ENCODE measurements at regions not wholly inside any gene's neighbourhood (a gene's known extent, or its start where the extent isn't known, plus 50 kb on each side); places are given as distances from the start of the nearest gene placed in this dataset.

- Mint-ChIP-seq H3K27me3 (ENCODE audit: insufficient read depth, unreplicated experiment) (peaks cover 4% of the 10 kb centered on the region), H3K27ac (ENCODE audit: unreplicated experiment) (no peak overlapping the region), H3K4me1 (ENCODE audit: low read depth, unreplicated experiment) (no peaks in the 10 kb centered on the region), H3K36me3 (ENCODE audit: insufficient read depth, unreplicated experiment) (no peaks in the 10 kb centered on the region), H3K9me3 (ENCODE audit: unreplicated experiment) (no peaks in the 10 kb centered on the region), H3K4me3 (ENCODE audit: unreplicated experiment) (no peak overlapping the region)
- no peak overlapping the region for H3K4me3 ChIP-seq (ENCODE audit: low read depth, low read length)
- DNase-seq, result no peak
- no peaks in the 10 kb centered on the region for H3K27me3 ChIP-seq (replicated peaks; ENCODE audit: control insufficient read depth, insufficient read depth, low read length)
- BruUV-seq (replicated peaks), result no TSS peak
- no peaks in the 10 kb centered on the region for H3K4me1 ChIP-seq
- ChIA-PET CTCF (no interaction called here), POLR2A (no interaction called here)
- no peaks in the 10 kb centered on the region for H3K9me3 ChIP-seq
- TF ChIP-seq CTCF (IDR thresholded peaks at IDR 0.05; ENCODE audit: insufficient read depth in 1 of 2, low read depth in 1 of 2, low read length in 1 of 2, severe bottlenecking in 1 of 2, unreplicated experiment in 1 of 2), result no peak
- no peaks in the 10 kb centered on the region for H3K36me3 ChIP-seq (ENCODE audit: control insufficient read depth, insufficient read depth, low read length)
- intact Hi-C loops (cut with micrococcal nuclease; ENCODE audit: unreplicated experiment), result no loop called here
These were observed 946.8 kb downstream of the OTOL1 start for GRCh38 chr3:162443376-162443775.

DNA sequence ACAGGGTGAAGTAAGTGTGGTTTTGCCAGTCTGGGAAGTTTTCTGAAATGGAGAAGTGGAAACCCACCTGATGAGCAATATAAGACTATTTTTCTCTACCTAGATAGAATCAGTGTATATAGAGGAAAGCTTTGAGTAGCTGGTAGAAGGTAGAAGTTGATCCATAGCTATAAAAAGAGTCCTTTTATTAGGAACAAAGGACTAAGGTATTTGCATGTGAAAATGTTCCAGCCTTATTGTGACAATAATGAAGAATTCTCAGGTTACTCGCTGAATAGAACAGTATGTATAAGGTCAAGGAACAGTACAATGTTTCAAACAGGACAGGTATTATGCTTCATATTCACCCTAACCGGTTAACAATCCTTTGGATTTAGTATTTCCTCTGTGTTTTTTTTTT lies 972.2 kb downstream of the OTOL1 start:
- no peaks in the 10 kb centered on the region for H3K4me1 Mint-ChIP-seq (ENCODE audit: low read depth, unreplicated experiment)
- no peaks in the 10 kb centered on the region for H3K9me3 ChIP-seq
- H3K36me3 ChIP-seq (ENCODE audit: control insufficient read depth, insufficient read depth, low read length), result no peaks in the 10 kb centered on the region
- H3K4me3 ChIP-seq (ENCODE audit: low read depth, low read length), result no peak overlapping the region
- H3K27me3 Mint-ChIP-seq (ENCODE audit: insufficient read depth, unreplicated experiment), result no peaks in the 10 kb centered on the region
- H3K27me3 ChIP-seq (replicated peaks; ENCODE audit: control insufficient read depth, insufficient read depth, low read length), result no peaks in the 10 kb centered on the region
- H3K36me3 Mint-ChIP-seq (ENCODE audit: insufficient read depth, unreplicated experiment), result no peaks in the 10 kb centered on the region
- no peak overlapping the region for H3K27ac Mint-ChIP-seq (ENCODE audit: unreplicated experiment)
- CTCF ChIA-PET, result no interaction called here
- TF ChIP-seq CTCF (IDR thresholded peaks at IDR 0.05; ENCODE audit: insufficient read depth in 1 of 2, low read depth in 1 of 2, low read length in 1 of 2, severe bottlenecking in 1 of 2, unreplicated experiment in 1 of 2), result no peak
- POLR2A ChIA-PET, result no interaction called here
- H3K4me1 ChIP-seq, result no peaks in the 10 kb centered on the region
- no TSS peak for BruUV-seq (replicated peaks)
- no peak overlapping the region for H3K4me3 Mint-ChIP-seq (ENCODE audit: unreplicated experiment)
- DNase-seq, result no peak
- intact Hi-C loops (cut with micrococcal nuclease; ENCODE audit: unreplicated experiment), result no loop called here
- H3K9me3 Mint-ChIP-seq (ENCODE audit: unreplicated experiment), result no peaks in the 10 kb centered on the region

DNA sequence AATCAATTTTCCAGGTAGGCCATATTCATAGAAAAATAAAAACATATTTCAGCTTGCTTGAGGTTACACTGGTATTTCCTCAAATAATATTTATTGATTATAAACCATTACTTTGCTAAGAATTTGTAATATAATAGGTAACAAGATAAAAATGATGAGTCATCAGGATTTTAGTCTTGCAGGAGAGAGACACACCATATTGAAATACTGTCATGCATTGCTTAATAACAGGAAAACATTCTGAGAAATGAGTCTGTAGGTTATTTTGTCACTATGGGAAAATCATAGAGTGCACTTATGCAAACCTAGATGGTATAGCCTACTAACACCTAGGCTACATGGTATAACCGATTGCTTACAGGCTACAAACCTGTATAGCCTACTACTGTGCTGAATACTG lies 990.5 kb downstream of the OTOL1 start:
- ChIA-PET CTCF (no interaction called here), POLR2A (no interaction called here)
- no peaks in the 10 kb centered on the region for H3K4me1 ChIP-seq
- no peaks in the 10 kb centered on the region for H3K4me1 Mint-ChIP-seq (ENCODE audit: low read depth, unreplicated experiment)
- no TSS peak for BruUV-seq (replicated peaks)
- no peaks in the 10 kb centered on the region for H3K36me3 ChIP-seq (ENCODE audit: control insufficient read depth, insufficient read depth, low read length)
- H3K27me3 Mint-ChIP-seq (ENCODE audit: insufficient read depth, unreplicated experiment), result no peaks in the 10 kb centered on the region
- no peak for TF ChIP-seq CTCF (IDR thresholded peaks at IDR 0.05; ENCODE audit: insufficient read depth in 1 of 2, low read depth in 1 of 2, low read length in 1 of 2, severe bottlenecking in 1 of 2, unreplicated experiment in 1 of 2)
- peaks cover 5% of the 10 kb centered on the region for H3K9me3 Mint-ChIP-seq (ENCODE audit: unreplicated experiment)
- H3K4me3 Mint-ChIP-seq (ENCODE audit: unreplicated experiment), result no peak overlapping the region
- H3K36me3 Mint-ChIP-seq (ENCODE audit: insufficient read depth, unreplicated experiment), result no peaks in the 10 kb centered on the region
- H3K9me3 ChIP-seq, result no peaks in the 10 kb centered on the region
- intact Hi-C loops (cut with micrococcal nuclease; ENCODE audit: unreplicated experiment), result no loop called here
- no peak overlapping the region for H3K4me3 ChIP-seq (ENCODE audit: low read depth, low read length)
- no peaks in the 10 kb centered on the region for H3K27me3 ChIP-seq (replicated peaks; ENCODE audit: control insufficient read depth, insufficient read depth, low read length)
- H3K27ac Mint-ChIP-seq (ENCODE audit: unreplicated experiment), result no peak overlapping the region
- no peak for DNase-seq
